Hepatocyte (in vitro differentiated cells): ENCODE measurements at regions not wholly inside any gene's neighbourhood (a gene's known extent, or its start where the extent isn't known, plus 50 kb on each side); places are given as distances from the start of the nearest gene placed in this dataset.

Experiments
- EZH2 ChIP-seq: fragments of 200-600 bp; sonication (generic); IDR thresholded peaks from 2 replicates; pipeline ENCODE4 v1.6.1; 2016; ENCODE audit warnings: antibody characterized with exemption, mild to moderate bottlenecking, borderline replicate concordance
- EZH2phosphoT487 ChIP-seq: fragments of 200-600 bp; sonication (generic); IDR thresholded peaks from one replicate; pipeline ENCODE4 v1.6.1; 2018; ENCODE audit warnings: antibody characterized with exemption, mild to moderate bottlenecking, low read depth, moderate library complexity; ENCODE audit not compliant: unreplicated experiment, severe bottlenecking
- TF ChIP-seq, protein P1 (sequence below): fragments of 200-600 bp; sonication (generic); IDR thresholded peaks from 2 replicates; pipeline ENCODE4 v1.5.1; 2016; ENCODE audit warnings: antibody characterized with exemption, mild to moderate bottlenecking; ENCODE audit not compliant: poor library complexity

DNA sequence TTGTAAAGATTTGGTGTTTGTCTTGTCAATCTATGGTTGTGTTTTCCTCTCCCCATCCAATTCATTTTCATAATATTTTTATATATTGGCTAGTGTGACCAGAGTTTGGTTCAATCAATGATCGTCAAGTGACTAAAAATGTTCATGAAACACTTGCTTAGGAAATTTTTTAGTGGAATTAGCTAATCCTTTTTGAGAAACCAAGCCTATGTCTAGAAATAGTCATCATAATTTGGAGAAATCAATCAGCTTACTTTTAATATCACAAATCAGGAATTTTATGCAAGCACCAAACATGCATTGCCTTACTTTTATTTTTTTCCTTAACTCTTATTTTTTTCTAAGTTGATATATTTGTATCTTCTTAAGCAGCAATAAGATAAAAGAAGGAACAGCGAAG lies 403.1 kb upstream of the TBL1XR1 start:
- TF ChIP-seq, protein P1, sequence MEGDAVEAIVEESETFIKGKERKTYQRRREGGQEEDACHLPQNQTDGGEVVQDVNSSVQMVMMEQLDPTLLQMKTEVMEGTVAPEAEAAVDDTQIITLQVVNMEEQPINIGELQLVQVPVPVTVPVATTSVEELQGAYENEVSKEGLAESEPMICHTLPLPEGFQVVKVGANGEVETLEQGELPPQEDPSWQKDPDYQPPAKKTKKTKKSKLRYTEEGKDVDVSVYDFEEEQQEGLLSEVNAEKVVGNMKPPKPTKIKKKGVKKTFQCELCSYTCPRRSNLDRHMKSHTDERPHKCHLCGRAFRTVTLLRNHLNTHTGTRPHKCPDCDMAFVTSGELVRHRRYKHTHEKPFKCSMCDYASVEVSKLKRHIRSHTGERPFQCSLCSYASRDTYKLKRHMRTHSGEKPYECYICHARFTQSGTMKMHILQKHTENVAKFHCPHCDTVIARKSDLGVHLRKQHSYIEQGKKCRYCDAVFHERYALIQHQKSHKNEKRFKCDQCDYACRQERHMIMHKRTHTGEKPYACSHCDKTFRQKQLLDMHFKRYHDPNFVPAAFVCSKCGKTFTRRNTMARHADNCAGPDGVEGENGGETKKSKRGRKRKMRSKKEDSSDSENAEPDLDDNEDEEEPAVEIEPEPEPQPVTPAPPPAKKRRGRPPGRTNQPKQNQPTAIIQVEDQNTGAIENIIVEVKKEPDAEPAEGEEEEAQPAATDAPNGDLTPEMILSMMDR, result no peak
- TF ChIP-seq EZH2phosphoT487 (no peak), EZH2 (no peak)
